Suppressor macrophage treated with lipopolysaccharide for 4 hours (primary cell): ENCODE measurements at regions not wholly inside any gene's neighbourhood (a gene's known extent, or its start where the extent isn't known, plus 50 kb on each side); places are given as distances from the start of the nearest gene placed in this dataset.
"Not testable (repeated sequence)": the region's sequence is repeated elsewhere in the genome, so short reads cannot be mapped to it uniquely, and the experiment has no call there.

ENCODE experiments used
- DNase-seq: peaks from one replicate; pipeline ENCODE4 v3.0.0-alpha.2; 2020

GRCh38 chr5:28725001-28725400 is 1686.6 kb upstream of the CDH9 start:
- DNase-seq: no peak

GRCh38 chr5:28714907-28715698 is 1676.7 kb upstream of the CDH9 start:
- DNase-seq: no peak

- DNase-seq: no peak
Measured at GRCh38 chr5:28710360-28710759, 1672.0 kb upstream of the CDH9 start.

GRCh38 chr5:28708472-28708871 is 1670.1 kb upstream of the CDH9 start:
- DNase-seq: no peak

GRCh38 chr5:28707706-28708105 is 1669.3 kb upstream of the CDH9 start:
- no peak for DNase-seq

- no peak for DNase-seq
Measured at GRCh38 chr5:28703651-28704260, 1665.4 kb upstream of the CDH9 start.

GRCh38 chr5:28691526-28691925 is 1653.1 kb upstream of the CDH9 start:
- DNase-seq: no peak

- DNase-seq: no peak
Measured at GRCh38 chr5:28685794-28686193, 1647.4 kb upstream of the CDH9 start.

- no peak for DNase-seq
Measured at GRCh38 chr5:28678899-28679298, 1640.5 kb upstream of the CDH9 start.

GRCh38 chr5:28666110-28666509 is 1627.7 kb upstream of the CDH9 start:
- no peak for DNase-seq

- no peak for DNase-seq
Measured at GRCh38 chr5:28648108-28648507, 1609.7 kb upstream of the CDH9 start.

- no peak for DNase-seq
Measured at GRCh38 chr5:28632607-28633006, 1594.2 kb upstream of the CDH9 start.

GRCh38 chr5:28603869-28604268 is 1565.5 kb upstream of the CDH9 start:
- DNase-seq: no peak

- no peak for DNase-seq
Measured at GRCh38 chr5:28602429-28602828, 1564.0 kb upstream of the CDH9 start.

- DNase-seq: not testable (repeated sequence)
Measured at GRCh38 chr5:28596707-28597106, 1558.3 kb upstream of the CDH9 start.

GRCh38 chr5:28580616-28581015 is 1542.2 kb upstream of the CDH9 start:
- no peak for DNase-seq

GRCh38 chr5:28576022-28576421 is 1537.6 kb upstream of the CDH9 start:
- no peak for DNase-seq

GRCh38 chr5:28575368-28575767 is 1537.0 kb upstream of the CDH9 start:
- no peak for DNase-seq

GRCh38 chr5:28574606-28575005 is 1536.2 kb upstream of the CDH9 start:
- DNase-seq: no peak

GRCh38 chr5:28567048-28567447 is 1528.7 kb upstream of the CDH9 start:
- DNase-seq: no peak

GRCh38 chr5:28561522-28561921 is 1523.1 kb upstream of the CDH9 start:
- no peak for DNase-seq

- DNase-seq: no peak
Measured at GRCh38 chr5:28558196-28558595, 1519.8 kb upstream of the CDH9 start.

- no peak for DNase-seq
Measured at GRCh38 chr5:28557114-28557513, 1518.7 kb upstream of the CDH9 start.

GRCh38 chr5:28549588-28549987 is 1511.2 kb upstream of the CDH9 start:
- DNase-seq: no peak

- no peak for DNase-seq
Measured at GRCh38 chr5:28548856-28549255, 1510.5 kb upstream of the CDH9 start.
